ENCODE measurements at regions not wholly inside any gene's neighbourhood (a gene's known extent, or its start where the extent isn't known, plus 50 kb on each side); places are given as distances from the start of the nearest gene placed in this dataset.

- Histone ChIP-seq H4K20me1 (ENCODE audit: insufficient read depth, low read length) (no peaks in the 10 kb centered on the region), H3K36me3 (ENCODE audit: insufficient read depth, low read length) (no peaks in the 10 kb centered on the region), H3K4me1 (ENCODE audit: insufficient read depth, low read length) (no peaks in the 10 kb centered on the region)
These were observed 1349.1 kb upstream of the ADGRB3 start for GRCh38 chr6:67285770-67286495.

DNA sequence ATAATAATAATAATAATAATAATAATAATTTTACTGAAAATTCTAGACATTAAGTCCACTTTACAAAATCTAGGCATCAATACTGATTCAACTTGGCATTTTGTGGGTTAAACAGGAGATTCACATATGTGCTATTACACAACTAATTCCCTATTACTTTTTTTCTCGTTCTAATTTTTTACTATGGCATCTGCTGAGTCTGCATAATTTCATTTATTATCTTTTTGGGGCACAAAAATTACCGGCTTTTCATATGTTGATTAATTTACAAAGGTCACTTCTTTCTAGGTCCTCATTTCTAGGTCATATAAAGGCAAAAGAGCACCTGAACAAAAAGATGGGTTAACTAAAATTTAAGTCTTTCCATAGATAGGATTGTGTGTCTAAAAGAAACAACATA lies 1357.8 kb upstream of the ADGRB3 start:
- no peak for TF ChIP-seq EZH2 (IDR thresholded peaks at IDR 0.05; ENCODE audit: borderline replicate concordance, low read depth, low read length, severe bottlenecking)
- no peak for TF ChIP-seq CTCF (IDR thresholded peaks at IDR 0.05; ENCODE audit: borderline replicate concordance, extremely low read depth, low read length, poor library complexity, severe bottlenecking)
- Histone ChIP-seq H2AFZ (ENCODE audit: low read depth, low read length) (no peak overlapping the region), H3K27ac (ENCODE audit: low read length) (no peak overlapping the region), H4K20me1 (ENCODE audit: insufficient read depth, low read length) (no peaks in the 10 kb centered on the region), H3K27me3 (ENCODE audit: insufficient read depth, low read length, poor library complexity) (no peaks in the 10 kb centered on the region), H3K4me1 (ENCODE audit: insufficient read depth, low read length) (no peaks in the 10 kb centered on the region), H3K4me3 (ENCODE audit: low read depth in 1 of 2, low read length in 2 of 2) (no peak overlapping the region), H3K9me3 (ENCODE audit: insufficient read depth, low read length, severe bottlenecking) (no peaks in the 10 kb centered on the region), H3K79me2 (ENCODE audit: insufficient read depth, low read length) (no peaks in the 10 kb centered on the region), H3K36me3 (ENCODE audit: insufficient read depth, low read length) (no peaks in the 10 kb centered on the region), H3K9ac (ENCODE audit: low read depth, low read length) (no peak overlapping the region), H3K4me2 (ENCODE audit: insufficient read depth, low read length) (no peak overlapping the region)
- DNase-seq: no peak
- ATAC-seq (ENCODE audit: insufficient read depth, low read depth): no peak

More at GRCh38 chr6:67285770-67286495, 1349.1 kb upstream of the ADGRB3 start:
- Histone ChIP-seq H3K9me3 (ENCODE audit: insufficient read depth, low read length, severe bottlenecking) (no peaks in the 10 kb centered on the region), H3K27me3 (ENCODE audit: insufficient read depth, low read length, poor library complexity) (no peaks in the 10 kb centered on the region), H3K9ac (ENCODE audit: low read depth, low read length) (no peak overlapping the region), H3K27ac (ENCODE audit: low read length) (no peak overlapping the region), H2AFZ (ENCODE audit: low read depth, low read length) (no peak overlapping the region), H3K79me2 (ENCODE audit: insufficient read depth, low read length) (no peaks in the 10 kb centered on the region), H3K4me3 (ENCODE audit: low read depth in 1 of 2, low read length in 2 of 2) (no peak overlapping the region), H3K4me2 (ENCODE audit: insufficient read depth, low read length) (no peak overlapping the region)
- no peak for ATAC-seq (ENCODE audit: insufficient read depth, low read depth)
- TF ChIP-seq CTCF (IDR thresholded peaks at IDR 0.05; ENCODE audit: borderline replicate concordance, extremely low read depth, low read length, poor library complexity, severe bottlenecking): no peak
- no peak for TF ChIP-seq EZH2 (IDR thresholded peaks at IDR 0.05; ENCODE audit: borderline replicate concordance, low read depth, low read length, severe bottlenecking)
- no peak for DNase-seq

- Histone ChIP-seq H3K4me3 (ENCODE audit: low read depth in 1 of 2, low read length in 2 of 2) (no peak overlapping the region), H3K9me3 (ENCODE audit: insufficient read depth, low read length, severe bottlenecking) (no peaks in the 10 kb centered on the region), H3K9ac (ENCODE audit: low read depth, low read length) (no peak overlapping the region), H3K79me2 (ENCODE audit: insufficient read depth, low read length) (no peaks in the 10 kb centered on the region), H4K20me1 (ENCODE audit: insufficient read depth, low read length) (no peaks in the 10 kb centered on the region), H3K27me3 (ENCODE audit: insufficient read depth, low read length, poor library complexity) (no peaks in the 10 kb centered on the region), H3K27ac (ENCODE audit: low read length) (no peak overlapping the region), H2AFZ (ENCODE audit: low read depth, low read length) (no peak overlapping the region), H3K4me2 (ENCODE audit: insufficient read depth, low read length) (no peak overlapping the region), H3K4me1 (ENCODE audit: insufficient read depth, low read length) (no peaks in the 10 kb centered on the region), H3K36me3 (ENCODE audit: insufficient read depth, low read length) (no peaks in the 10 kb centered on the region)
- DNase-seq: no peak
- no peak for ATAC-seq (ENCODE audit: insufficient read depth, low read depth)
- TF ChIP-seq CTCF (IDR thresholded peaks at IDR 0.05; ENCODE audit: borderline replicate concordance, extremely low read depth, low read length, poor library complexity, severe bottlenecking) (no peak), EZH2 (IDR thresholded peaks at IDR 0.05; ENCODE audit: borderline replicate concordance, low read depth, low read length, severe bottlenecking) (no peak)
These were observed 1368.8 kb upstream of the ADGRB3 start for GRCh38 chr6:67265996-67266921.
